ENCODE measurements at regions not wholly inside any gene's neighbourhood (a gene's known extent, or its start where the extent isn't known, plus 50 kb on each side); places are given as distances from the start of the nearest gene placed in this dataset.

DNA sequence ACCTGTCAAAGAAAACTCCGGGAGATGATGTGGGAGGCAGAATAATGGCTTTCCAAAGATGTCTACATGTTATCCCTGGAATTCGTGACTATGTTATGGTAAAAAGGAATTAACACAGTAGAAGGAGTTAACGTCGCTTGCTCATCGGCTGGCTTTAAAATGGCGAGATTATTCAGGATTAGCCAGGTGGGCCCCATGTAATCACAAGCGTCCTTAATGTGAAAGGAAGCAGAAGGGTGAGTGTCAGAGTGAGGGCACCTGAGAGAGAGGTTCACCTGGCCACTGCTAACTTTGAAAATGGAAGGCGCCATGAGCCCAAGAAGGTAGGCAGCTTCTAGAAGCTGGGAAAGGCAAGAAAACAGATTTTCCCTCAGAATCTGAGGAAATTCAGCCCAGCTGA lies 557.2 kb downstream of the EPHB1 start:
- Histone ChIP-seq H3F3A (ENCODE audit: insufficient read depth, low read length, poor library complexity, severe bottlenecking) (no peaks in the 10 kb centered on the region), H3K4me2 (ENCODE audit: low read length) (no peak overlapping the region), H3K9me2 (ENCODE audit: insufficient read depth, low read length) (no peaks in the 10 kb centered on the region)

DNA sequence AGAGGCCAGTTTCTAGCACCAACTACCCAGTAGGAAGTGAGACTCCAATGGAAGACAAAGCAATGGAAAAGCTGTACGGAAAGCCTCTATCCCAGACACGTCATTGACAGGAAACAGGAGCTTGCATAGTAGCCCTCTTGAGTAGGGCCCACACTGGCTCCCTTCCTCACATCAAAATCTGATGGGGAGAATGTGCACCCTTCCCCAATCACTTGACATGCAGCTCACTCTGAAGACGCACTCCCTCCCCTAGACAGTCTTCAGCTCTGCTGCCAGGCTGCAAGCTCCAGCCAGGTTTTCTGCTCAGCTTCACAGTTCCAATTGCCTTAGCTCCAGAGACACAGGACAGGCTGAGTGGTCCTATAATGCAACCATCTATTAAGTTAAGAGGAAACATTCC lies 567.8 kb downstream of the EPHB1 start:
- Histone ChIP-seq H3K9me2 (ENCODE audit: insufficient read depth, low read length) (no peaks in the 10 kb centered on the region), H3K4me2 (ENCODE audit: low read length) (no peak overlapping the region), H3F3A (ENCODE audit: insufficient read depth, low read length, poor library complexity, severe bottlenecking) (no peaks in the 10 kb centered on the region), H2AFZ (ENCODE audit: low read depth, low read length) (no peak overlapping the region), H3K36me3 (ENCODE audit: insufficient read depth, low read length) (no peaks in the 10 kb centered on the region), H3K9ac (ENCODE audit: low read length) (no peak overlapping the region), H3K79me2 (replicated peaks; ENCODE audit: insufficient read depth, low read length) (no peaks in the 10 kb centered on the region), H3K27ac (ENCODE audit: low read length) (no peak overlapping the region), H3K9me3 (ENCODE audit: low read length) (no peaks in the 10 kb centered on the region), H3K27me3 (ENCODE audit: insufficient read depth, low read depth, low read length) (no peaks in the 10 kb centered on the region), H4K20me1 (ENCODE audit: insufficient read depth) (no peaks in the 10 kb centered on the region), H3K4me3 (ENCODE audit: low read length) (no peak overlapping the region)
- TF ChIP-seq EZH2 (IDR thresholded peaks at IDR 0.05; ENCODE audit: borderline replicate concordance, insufficient read depth, low read length, poor library complexity, severe bottlenecking) (no peak), SMC3 (conservative IDR thresholded peaks at IDR 0.05; ENCODE audit: poor library complexity) (no peak), MXI1 (conservative IDR thresholded peaks at IDR 0.05; ENCODE audit: poor library complexity, severe bottlenecking) (no peak), POLR2AphosphoS5 (IDR thresholded peaks at IDR 0.05) (no peak), EP300 (conservative IDR thresholded peaks at IDR 0.05; ENCODE audit: poor library complexity, severe bottlenecking) (no peak), TAF1 (IDR thresholded peaks at IDR 0.05; ENCODE audit: low read depth) (no peak), RAD21 (conservative IDR thresholded peaks at IDR 0.05) (no peak)
- TF ChIP-seq, protein P1, sequence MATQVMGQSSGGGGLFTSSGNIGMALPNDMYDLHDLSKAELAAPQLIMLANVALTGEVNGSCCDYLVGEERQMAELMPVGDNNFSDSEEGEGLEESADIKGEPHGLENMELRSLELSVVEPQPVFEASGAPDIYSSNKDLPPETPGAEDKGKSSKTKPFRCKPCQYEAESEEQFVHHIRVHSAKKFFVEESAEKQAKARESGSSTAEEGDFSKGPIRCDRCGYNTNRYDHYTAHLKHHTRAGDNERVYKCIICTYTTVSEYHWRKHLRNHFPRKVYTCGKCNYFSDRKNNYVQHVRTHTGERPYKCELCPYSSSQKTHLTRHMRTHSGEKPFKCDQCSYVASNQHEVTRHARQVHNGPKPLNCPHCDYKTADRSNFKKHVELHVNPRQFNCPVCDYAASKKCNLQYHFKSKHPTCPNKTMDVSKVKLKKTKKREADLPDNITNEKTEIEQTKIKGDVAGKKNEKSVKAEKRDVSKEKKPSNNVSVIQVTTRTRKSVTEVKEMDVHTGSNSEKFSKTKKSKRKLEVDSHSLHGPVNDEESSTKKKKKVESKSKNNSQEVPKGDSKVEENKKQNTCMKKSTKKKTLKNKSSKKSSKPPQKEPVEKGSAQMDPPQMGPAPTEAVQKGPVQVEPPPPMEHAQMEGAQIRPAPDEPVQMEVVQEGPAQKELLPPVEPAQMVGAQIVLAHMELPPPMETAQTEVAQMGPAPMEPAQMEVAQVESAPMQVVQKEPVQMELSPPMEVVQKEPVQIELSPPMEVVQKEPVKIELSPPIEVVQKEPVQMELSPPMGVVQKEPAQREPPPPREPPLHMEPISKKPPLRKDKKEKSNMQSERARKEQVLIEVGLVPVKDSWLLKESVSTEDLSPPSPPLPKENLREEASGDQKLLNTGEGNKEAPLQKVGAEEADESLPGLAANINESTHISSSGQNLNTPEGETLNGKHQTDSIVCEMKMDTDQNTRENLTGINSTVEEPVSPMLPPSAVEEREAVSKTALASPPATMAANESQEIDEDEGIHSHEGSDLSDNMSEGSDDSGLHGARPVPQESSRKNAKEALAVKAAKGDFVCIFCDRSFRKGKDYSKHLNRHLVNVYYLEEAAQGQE (IDR thresholded peaks at IDR 0.05; ENCODE audit: borderline replicate concordance) = no peak
- TF ChIP-seq, protein P2, sequence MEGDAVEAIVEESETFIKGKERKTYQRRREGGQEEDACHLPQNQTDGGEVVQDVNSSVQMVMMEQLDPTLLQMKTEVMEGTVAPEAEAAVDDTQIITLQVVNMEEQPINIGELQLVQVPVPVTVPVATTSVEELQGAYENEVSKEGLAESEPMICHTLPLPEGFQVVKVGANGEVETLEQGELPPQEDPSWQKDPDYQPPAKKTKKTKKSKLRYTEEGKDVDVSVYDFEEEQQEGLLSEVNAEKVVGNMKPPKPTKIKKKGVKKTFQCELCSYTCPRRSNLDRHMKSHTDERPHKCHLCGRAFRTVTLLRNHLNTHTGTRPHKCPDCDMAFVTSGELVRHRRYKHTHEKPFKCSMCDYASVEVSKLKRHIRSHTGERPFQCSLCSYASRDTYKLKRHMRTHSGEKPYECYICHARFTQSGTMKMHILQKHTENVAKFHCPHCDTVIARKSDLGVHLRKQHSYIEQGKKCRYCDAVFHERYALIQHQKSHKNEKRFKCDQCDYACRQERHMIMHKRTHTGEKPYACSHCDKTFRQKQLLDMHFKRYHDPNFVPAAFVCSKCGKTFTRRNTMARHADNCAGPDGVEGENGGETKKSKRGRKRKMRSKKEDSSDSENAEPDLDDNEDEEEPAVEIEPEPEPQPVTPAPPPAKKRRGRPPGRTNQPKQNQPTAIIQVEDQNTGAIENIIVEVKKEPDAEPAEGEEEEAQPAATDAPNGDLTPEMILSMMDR (IDR thresholded peaks at IDR 0.05; ENCODE audit: poor library complexity, severe bottlenecking) = no peak

More for the DNA sequence above, 557.2 kb downstream of the EPHB1 start:
- Histone ChIP-seq H3K27ac (ENCODE audit: low read length) (no peak overlapping the region), H3K9me3 (ENCODE audit: low read length) (no peaks in the 10 kb centered on the region), H4K20me1 (ENCODE audit: insufficient read depth) (no peaks in the 10 kb centered on the region), H3K36me3 (ENCODE audit: insufficient read depth, low read length) (no peaks in the 10 kb centered on the region), H3K79me2 (replicated peaks; ENCODE audit: insufficient read depth, low read length) (no peaks in the 10 kb centered on the region), H2AFZ (ENCODE audit: low read depth, low read length) (no peak overlapping the region), H3K9ac (ENCODE audit: low read length) (no peak overlapping the region), H3K4me3 (ENCODE audit: low read length) (no peak overlapping the region), H3K27me3 (ENCODE audit: insufficient read depth, low read depth, low read length) (no peaks in the 10 kb centered on the region)
- TF ChIP-seq RAD21 (conservative IDR thresholded peaks at IDR 0.05) (no peak), TAF1 (IDR thresholded peaks at IDR 0.05; ENCODE audit: low read depth) (no peak), MXI1 (conservative IDR thresholded peaks at IDR 0.05; ENCODE audit: poor library complexity, severe bottlenecking) (no peak), POLR2AphosphoS5 (IDR thresholded peaks at IDR 0.05) (no peak), EP300 (conservative IDR thresholded peaks at IDR 0.05; ENCODE audit: poor library complexity, severe bottlenecking) (no peak), SMC3 (conservative IDR thresholded peaks at IDR 0.05; ENCODE audit: poor library complexity) (no peak), EZH2 (IDR thresholded peaks at IDR 0.05; ENCODE audit: borderline replicate concordance, insufficient read depth, low read length, poor library complexity, severe bottlenecking) (no peak)
- TF ChIP-seq, protein P2 (IDR thresholded peaks at IDR 0.05; ENCODE audit: poor library complexity, severe bottlenecking) = no peak
- TF ChIP-seq, protein P1 (IDR thresholded peaks at IDR 0.05; ENCODE audit: borderline replicate concordance) = no peak

Measured in neural cell (in vitro differentiated cells).